Left renal cortex interstitium (tissue), 4 donors: ENCODE measurements at regions not wholly inside any gene's neighbourhood (a gene's known extent, or its start where the extent isn't known, plus 50 kb on each side); places are given as distances from the start of the nearest gene placed in this dataset.

Source experiments
- DNase-seq, 4 donors: peaks; one replicate each; pipeline ENCODE4 v3.0.0-alpha.2; 2013; ENCODE audit warnings: low read depth in 4 of 4, low spot score in 2 of 4, missing footprints in 1 of 4

- no peak for DNase-seq
Observed at GRCh38 chr9:79115176-79115575, 456.6 kb upstream of the TLE4 start.

- DNase-seq = no peak
Observed at GRCh38 chr9:79116041-79116440, 455.7 kb upstream of the TLE4 start.

GRCh38 chr9:79116709-79117108, 455.1 kb upstream of the TLE4 start:
- DNase-seq = no peak

GRCh38 chr9:79120533-79120932, 451.2 kb upstream of the TLE4 start:
- DNase-seq = no peak

- no peak for DNase-seq
Observed at GRCh38 chr9:79120941-79121340, 450.8 kb upstream of the TLE4 start.

- no peak for DNase-seq
Observed at GRCh38 chr9:79123415-79123814, 448.4 kb upstream of the TLE4 start.

- no peak for DNase-seq
Observed at GRCh38 chr9:79127661-79128060, 444.1 kb upstream of the TLE4 start.

- peak in 3 of 4 donors; percentile 18 to 54 (median 32) for DNase-seq
Observed at GRCh38 chr9:79129865-79130480, 441.8 kb upstream of the TLE4 start.

GRCh38 chr9:79131246-79131774, 440.5 kb upstream of the TLE4 start:
- DNase-seq = no peak

GRCh38 chr9:79131824-79132377, 439.9 kb upstream of the TLE4 start:
- DNase-seq = no peak

- DNase-seq = no peak
Observed at GRCh38 chr9:79134654-79135053, 437.1 kb upstream of the TLE4 start.

GRCh38 chr9:79135681-79136415, 435.9 kb upstream of the TLE4 start:
- no peak for DNase-seq

- no peak for DNase-seq
Observed at GRCh38 chr9:79140751-79141150, 431.0 kb upstream of the TLE4 start.

GRCh38 chr9:79143211-79143610, 428.6 kb upstream of the TLE4 start:
- DNase-seq = no peak

- no peak for DNase-seq
Observed at GRCh38 chr9:79145442-79145841, 426.3 kb upstream of the TLE4 start.

- DNase-seq = no peak
Observed at GRCh38 chr9:79149585-79149984, 422.2 kb upstream of the TLE4 start.

GRCh38 chr9:79151791-79152190, 420.0 kb upstream of the TLE4 start:
- no peak for DNase-seq

GRCh38 chr9:79152306-79152705, 419.5 kb upstream of the TLE4 start:
- DNase-seq = no peak

- no peak for DNase-seq
Observed at GRCh38 chr9:79154806-79155205, 417.0 kb upstream of the TLE4 start.

- no peak for DNase-seq
Observed at GRCh38 chr9:79155308-79155707, 416.5 kb upstream of the TLE4 start.

- no peak for DNase-seq
Observed at GRCh38 chr9:79163544-79163943, 408.2 kb upstream of the TLE4 start.

- no peak for DNase-seq
Observed at GRCh38 chr9:79164406-79164805, 407.4 kb upstream of the TLE4 start.
